ENCODE measurements at regions not wholly inside any gene's neighbourhood (a gene's known extent, or its start where the extent isn't known, plus 50 kb on each side); places are given as distances from the start of the nearest gene placed in this dataset.

GRCh38 chr6:8275667-8276066, 159.7 kb downstream of the SLC35B3 start:
- DNase-seq = no peak

GRCh38 chr6:8274226-8274625, 161.1 kb downstream of the SLC35B3 start:
- DNase-seq = no peak

DNA sequence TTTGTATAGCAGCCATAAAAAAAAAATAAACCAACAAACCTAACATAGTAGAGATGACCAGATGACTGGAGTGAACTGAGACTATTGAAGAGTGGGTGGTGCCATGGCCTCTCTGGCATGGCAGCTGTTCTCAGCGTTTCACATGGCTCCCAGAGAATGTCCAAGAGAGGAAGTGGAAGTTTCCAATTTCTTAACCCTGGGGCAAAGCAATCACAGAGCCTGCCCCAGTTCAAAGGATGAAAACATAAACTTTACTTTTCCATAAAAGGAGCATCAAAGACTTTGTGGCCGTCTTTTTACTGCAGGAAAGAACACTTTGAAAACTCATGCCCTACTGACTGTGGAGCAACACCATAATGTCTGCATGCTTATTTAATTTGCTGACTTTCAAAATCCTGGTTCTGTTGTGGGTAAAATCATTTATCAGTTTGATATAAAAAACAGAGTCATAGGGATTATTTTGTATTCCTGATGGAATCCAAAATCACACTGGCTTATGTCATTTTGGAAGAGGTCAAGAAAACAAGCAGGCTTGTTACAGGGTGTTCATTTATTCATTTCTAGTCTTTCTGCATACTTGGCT, 165.4 kb downstream of the SLC35B3 start:
- DNase-seq = no peak

GRCh38 chr6:8269094-8269493, 166.3 kb downstream of the SLC35B3 start:
- no peak for DNase-seq

DNA sequence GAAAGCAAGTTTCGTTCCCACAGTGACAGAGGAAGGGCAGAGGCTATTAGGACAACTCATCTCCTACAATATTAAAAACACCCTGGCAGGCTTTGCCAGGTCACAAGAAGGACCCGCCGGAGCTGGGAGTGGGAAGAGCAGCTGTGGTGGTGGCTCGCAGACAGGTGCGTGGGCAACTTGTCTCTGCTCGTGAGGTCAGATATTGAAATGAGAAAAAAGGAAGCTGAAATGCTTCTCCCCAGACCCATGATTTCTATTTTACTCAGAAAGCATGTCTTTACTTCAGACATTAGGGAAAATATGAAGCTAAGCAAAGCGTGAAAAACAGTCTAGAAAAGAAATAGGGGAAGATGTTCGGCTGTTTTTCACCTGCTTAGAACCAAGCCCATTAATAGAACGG, 166.3 kb upstream of the EEF1E1 start:
- DNase-seq = no peak

- DNase-seq = no peak
Observed at GRCh38 chr6:8268156-8268555, 165.8 kb upstream of the EEF1E1 start.

- no peak for DNase-seq
Observed at GRCh38 chr6:8260610-8261009, 158.3 kb upstream of the EEF1E1 start.

DNA sequence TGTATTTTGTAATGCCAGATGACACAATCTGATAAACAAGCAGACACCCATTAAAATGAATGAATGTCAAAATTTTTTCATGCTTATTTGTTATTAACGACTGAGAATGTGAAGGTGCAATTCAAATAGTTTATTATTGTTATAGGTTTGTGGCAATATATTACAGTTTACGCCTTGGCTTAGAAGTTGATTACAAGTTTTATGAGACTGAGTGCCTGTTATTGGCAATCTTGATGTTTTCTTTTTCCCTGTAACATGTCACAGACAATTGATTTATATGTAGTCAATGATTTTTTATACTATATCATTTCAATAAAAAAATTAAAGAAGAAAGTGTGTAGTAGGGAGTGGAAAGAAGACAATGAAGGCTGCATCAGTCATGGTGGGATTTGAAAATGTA, 144.1 kb upstream of the EEF1E1 start:
- DNase-seq = no peak

- DNase-seq = no peak
Observed at GRCh38 chr6:8245726-8246125, 143.4 kb upstream of the EEF1E1 start.

DNA sequence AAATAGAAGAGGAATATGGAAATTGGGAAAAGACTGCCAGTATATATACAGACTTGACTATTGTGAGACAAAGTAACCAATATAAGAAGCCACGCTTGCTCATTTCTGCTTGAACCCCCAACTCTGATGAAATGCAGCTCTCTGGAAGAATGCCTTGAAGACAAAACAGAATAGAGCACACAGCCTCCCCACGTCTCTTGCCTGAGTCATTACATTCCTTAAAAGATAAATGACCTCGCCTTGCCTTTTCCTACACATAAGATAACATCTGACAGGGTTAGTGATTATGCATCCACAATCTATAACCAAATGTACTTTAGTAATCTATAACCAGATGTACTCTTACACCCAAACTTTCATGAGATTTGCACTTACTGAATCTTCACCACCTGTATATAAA, 141.1 kb upstream of the EEF1E1 start:
- peak; percentile 9 for DNase-seq

DNA sequence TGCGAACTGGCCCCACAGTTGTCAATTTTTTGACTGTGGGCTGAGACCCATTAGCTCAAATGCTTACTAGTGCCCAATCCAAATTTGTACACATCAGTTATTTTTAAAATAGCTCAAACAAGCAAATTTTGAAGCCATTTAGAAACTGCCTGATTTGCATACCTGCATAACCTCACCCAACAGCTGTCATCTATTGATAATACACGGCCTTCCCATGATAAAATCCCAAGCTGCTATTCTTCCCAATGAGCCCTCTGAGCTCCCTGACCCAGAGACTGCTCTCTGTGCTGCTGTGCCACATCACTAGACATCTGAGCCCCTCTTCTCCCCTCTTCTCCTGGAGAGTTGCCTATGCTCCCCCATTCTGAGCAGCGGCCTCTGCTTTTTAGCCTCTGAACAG, 140.5 kb upstream of the EEF1E1 start:
- no peak for DNase-seq

DNA sequence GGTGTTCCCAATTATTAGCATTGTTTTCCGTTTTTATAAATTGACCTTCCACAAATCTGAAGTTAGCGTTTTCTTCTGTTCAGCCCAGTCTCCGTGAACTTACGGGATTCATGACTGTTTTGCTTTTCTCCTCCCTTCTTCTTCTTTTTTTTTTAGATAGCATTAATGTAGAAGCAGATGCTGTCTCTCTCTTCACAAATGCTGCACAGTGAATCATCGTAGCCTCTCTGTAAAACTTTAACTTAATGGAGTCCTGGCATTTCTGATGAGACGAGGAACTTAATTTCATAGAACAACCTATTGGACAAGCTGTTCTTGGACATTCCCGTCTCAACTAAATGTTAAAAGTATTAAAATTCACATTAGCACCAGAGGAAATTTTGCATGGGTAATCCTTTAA, 138.0 kb upstream of the EEF1E1 start:
- DNase-seq = no peak

DNA sequence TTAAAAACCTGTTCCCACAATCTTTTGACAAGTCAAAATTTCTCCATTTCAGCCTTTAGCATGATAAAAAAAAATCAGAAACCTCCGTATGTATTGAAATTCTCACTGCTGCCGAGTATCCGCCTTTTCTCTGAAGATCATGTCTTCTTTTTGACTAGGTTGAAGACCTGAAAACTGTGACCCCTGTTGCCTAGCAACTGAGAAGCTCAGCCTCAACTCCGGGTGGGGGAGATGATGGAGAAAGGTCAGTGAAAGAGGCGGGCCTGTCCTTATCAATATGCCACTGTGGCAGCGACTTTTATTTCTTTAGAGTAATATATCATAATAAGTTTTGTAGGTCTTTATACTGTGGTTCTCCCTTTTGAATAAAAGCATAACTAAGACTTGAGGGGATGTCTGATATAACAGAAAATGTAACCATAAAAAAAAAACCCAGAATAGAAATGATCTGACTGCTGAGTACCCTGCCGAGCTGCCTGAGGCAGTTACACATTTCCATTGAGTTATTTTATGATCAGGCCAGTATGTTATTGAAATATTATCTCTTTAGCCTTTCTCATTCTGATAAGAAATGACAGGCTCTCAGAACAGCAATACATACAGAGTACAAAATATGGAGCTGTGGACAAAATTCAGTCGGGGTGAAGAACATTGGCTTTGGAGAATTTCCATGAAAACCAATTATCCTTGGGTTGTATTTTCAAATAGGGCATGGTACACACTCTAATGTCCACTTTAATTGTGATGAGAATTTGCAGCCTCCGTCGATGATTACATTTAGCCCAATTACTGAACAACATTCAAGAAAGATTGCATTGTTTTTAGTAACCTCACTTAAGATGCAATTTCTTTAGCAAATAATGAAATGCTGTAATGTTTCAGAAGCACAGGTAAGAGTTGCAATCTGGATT, 136.7 kb upstream of the EEF1E1 start:
- no peak for DNase-seq

DNA sequence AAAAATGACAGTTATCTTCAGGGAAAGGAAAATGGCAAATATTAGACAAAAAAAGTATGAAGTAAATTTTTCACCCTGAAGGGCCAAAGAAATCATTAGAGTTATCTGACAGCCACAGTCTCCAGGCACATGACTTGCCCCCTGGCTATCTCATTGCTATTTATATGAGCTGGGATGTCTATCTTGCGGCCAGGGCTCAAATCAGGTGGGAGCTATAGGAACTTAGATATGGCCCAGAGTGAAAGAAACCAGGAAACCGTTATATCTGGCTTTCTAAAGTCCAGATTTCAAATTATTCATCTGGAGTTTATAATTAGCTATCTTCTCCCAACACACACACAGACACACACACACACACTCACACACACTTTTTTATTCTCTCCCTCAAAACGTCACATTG, 135.3 kb upstream of the EEF1E1 start:
- no peak for DNase-seq

- DNase-seq = no peak
Observed at GRCh38 chr6:8236956-8237355, 134.6 kb upstream of the EEF1E1 start.

- no peak for DNase-seq
Observed at GRCh38 chr6:8234321-8234720, 132.0 kb upstream of the EEF1E1 start.

DNA sequence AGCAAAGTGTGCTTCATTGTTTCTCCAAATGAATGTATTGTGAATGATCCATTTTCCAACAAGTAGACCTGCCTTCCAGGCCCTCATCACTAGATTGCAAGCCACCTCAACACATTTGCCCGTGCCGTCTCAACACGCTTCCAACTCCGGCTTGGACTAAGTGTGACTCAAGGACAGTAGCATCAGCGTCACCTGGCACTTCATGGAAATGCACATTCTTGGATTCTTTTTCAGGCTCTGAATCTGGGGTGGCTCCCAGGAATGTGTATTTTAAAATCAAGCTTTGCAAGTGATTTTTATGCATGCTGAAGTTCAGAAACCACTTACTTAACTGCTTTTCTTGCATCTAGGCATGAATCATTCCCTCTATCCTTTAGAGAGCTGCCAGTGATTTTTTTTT, 129.6 kb upstream of the EEF1E1 start:
- no peak for DNase-seq

DNA sequence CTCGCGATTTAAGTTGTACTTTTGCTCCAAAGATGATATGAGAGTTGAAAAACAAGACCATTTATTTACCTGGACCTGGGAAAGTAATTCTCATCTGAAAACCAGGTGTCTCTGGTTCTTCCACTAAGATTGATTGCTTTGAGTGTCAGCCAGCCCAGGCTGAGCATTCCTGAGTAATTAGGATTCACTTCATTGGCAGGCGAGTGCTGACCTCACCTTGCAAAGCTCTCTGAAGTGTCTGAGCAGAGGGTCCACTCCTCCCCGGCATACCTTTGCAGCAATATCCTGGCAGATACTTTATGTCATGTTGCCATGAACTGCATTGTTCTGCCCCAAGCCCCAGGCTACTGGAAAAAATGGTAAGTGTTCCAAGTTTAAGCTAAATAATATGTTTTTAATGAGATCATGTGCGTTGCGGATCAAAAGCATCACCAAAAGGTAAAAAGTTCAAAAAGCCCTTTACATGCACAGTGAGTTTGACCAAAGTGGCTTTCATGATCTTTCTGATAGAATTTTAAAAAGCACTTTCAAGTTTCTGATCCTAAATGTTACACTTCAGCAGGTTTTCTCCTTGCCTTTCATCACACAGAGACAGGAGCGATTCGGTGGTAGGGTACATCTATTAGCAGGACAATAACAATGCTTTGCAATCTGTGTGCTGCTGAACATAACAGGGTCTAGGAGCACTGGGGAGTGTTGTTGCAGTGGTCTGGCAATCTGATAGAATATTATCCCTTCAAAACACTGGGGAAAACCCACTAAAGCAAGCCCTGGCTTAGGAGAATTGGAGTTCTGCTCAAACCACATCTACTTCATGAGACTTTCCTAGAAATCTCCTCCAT, 127.8 kb upstream of the EEF1E1 start:
- DNase-seq = no peak

DNA sequence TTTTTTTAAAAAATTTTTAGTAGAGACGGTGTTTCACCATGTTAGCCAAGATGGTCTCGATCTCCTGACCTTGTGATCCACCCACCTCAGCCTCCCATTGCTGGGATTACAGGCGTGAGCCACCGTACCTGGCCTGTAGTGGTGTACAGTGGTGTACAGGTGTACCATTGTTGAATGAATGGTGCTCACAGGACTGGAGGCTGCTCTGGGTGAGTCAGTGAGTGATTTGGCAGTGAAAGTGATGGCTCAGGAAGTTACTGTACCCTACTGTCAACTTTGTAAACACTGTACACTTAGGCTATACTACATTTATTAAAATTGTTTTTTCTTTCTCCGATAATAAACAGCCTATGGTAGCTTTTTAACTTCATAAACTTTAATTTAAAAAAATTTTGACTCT, 122.8 kb upstream of the EEF1E1 start:
- DNase-seq = no peak

DNA sequence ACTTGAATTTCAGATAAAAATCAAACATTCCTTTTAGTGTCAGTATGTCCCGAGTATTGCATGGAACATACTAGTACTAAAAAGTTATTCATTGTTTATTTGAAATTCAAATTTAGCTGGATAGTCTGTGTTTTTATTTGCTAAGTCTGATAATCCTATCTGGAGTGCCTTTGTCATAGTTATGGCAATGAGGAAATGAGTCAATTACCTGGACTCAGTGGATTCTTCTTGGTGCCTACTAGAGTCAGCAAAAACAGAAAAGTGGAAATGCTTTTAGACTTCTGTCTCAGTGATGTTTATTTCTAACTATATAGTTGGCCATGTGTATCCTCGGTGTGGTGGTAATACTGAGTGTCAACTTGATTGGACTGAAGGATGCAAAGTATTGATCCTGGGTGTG, 121.3 kb upstream of the EEF1E1 start:
- DNase-seq = no peak

DNA sequence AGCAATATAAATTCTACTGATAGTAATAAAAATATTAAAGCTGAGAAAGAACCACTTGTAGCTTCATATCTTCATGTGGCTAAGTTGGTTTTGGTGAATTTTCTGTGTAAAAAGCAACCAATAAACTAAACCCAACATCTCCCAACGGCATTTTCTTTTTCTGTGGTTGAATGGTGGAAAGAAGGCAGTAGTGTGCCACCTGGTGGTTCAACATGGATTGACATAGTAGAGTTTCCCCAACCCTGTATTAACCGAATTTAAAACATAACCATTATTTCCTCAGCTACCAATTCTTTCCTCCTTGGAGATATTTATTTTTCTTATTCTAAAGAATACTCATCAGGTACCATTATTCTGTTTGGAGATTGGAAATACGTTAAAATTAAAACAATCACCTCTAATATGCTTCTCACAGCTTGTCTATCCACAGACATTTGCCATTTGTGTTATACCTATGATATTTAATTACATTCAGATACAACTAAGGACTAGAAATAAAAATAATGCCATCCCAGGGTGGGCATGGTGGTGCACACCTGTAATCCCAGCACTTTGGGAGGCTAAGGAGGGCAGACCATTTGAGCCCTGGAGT, 117.1 kb upstream of the EEF1E1 start:
- DNase-seq = peak; percentile 46

- DNase-seq = no peak
Observed at GRCh38 chr6:8218861-8219260, 116.5 kb upstream of the EEF1E1 start.

DNA sequence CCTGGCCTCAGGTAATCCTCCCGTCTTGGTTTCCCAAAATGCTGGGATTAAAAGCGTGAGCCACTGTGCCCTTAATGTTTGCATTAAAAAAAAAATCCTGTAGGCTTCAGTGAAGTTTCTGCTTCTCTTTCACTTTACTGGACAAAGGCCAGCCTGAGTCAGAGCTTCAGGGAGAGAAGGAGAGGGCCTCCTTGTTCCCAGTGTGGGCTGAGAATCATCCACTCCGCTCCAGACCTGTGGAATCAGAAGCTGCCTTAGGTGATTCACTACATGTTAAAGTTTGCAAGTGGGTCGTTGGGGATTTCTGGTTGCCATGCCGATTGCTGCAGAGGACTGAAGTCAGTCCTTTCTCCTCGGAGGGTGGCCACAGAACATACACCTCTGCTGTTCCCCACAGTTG, 113.3 kb upstream of the EEF1E1 start:
- DNase-seq = peak; percentile 27
